Neutrophil (primary cell): ENCODE measurements at regions not wholly inside any gene's neighbourhood (a gene's known extent, or its start where the extent isn't known, plus 50 kb on each side); places are given as distances from the start of the nearest gene placed in this dataset.

Experiments
- H3K27ac ChIP-seq: fragments of 200-600 bp; sonication (generic); 2 replicates; pipeline ENCODE4 v1.5.1; 2016; ENCODE audit warnings: mild to moderate bottlenecking, moderate library complexity
- H3K27me3 ChIP-seq: fragments of 200-600 bp; sonication (generic); 2 replicates; pipeline ENCODE4 v1.6.0; 2016; ENCODE audit warnings: mild to moderate bottlenecking
- H3K36me3 ChIP-seq: fragments of 200-600 bp; sonication (generic); 2 replicates; pipeline ENCODE4 v1.5.1; 2017
- H3K4me1 ChIP-seq, 2 experiments: fragments of 200-600 bp in 1 of 2; sonication (generic) in 1 of 2; 1 replicate in 1 of 2; 2 replicates in 1 of 2; pipeline versions ENCODE4 v1.5.1 to v1.6.1; 2013 to 2016; ENCODE audit warnings: low read depth in 1 of 2, low read length in 1 of 2, mild to moderate bottlenecking in 1 of 2, moderate library complexity in 1 of 2; ENCODE audit not compliant: control insufficient read depth in 1 of 2, insufficient read depth in 1 of 2
- H3K4me3 ChIP-seq, 2 experiments: fragments of 200-600 bp in 1 of 2; sonication (generic) in 1 of 2; 1 replicate in 1 of 2; 2 replicates in 1 of 2; pipeline ENCODE4 v1.5.1; 2013 to 2016; ENCODE audit warnings: low read depth in 1 of 2, low read length in 1 of 2, mild to moderate bottlenecking in 1 of 2, moderate library complexity in 1 of 2
- H3K9me3 ChIP-seq: fragments of 200-600 bp; sonication (generic); 2 replicates; pipeline ENCODE4 v1.5.1; 2016
- CTCF ChIP-seq: fragments of 200-600 bp; sonication (generic); IDR thresholded peaks from 2 replicates; pipeline ENCODE4 v1.5.1; 2016; ENCODE audit warnings: antibody characterized with exemption

GRCh38 chr11:121795174-121795573, 320.8 kb downstream of the BLID start:
- Histone ChIP-seq H3K27me3 (no peaks in the 10 kb centered on the region), H3K4me3 (no peak overlapping the region), H3K36me3 (no peaks in the 10 kb centered on the region), H3K27ac (no peak overlapping the region), H3K4me1 (no peaks in the 10 kb centered on the region), H3K9me3 (no peaks in the 10 kb centered on the region)
- no peak for TF ChIP-seq CTCF

- no peaks in the 10 kb centered on the region for H3K36me3 ChIP-seq
- no peaks in the 10 kb centered on the region for H3K27me3 ChIP-seq
- H3K9me3 ChIP-seq = no peaks in the 10 kb centered on the region
- H3K4me3 ChIP-seq = no peak overlapping the region
- no peak overlapping the region for H3K27ac ChIP-seq
- TF ChIP-seq CTCF = no peak
- H3K4me1 ChIP-seq = no peaks in the 10 kb centered on the region
These were observed 321.3 kb downstream of the BLID start for GRCh38 chr11:121794671-121795141.

GRCh38 chr11:121793916-121794315, 322.1 kb downstream of the BLID start:
- no peaks in the 10 kb centered on the region for H3K9me3 ChIP-seq
- H3K27me3 ChIP-seq = no peaks in the 10 kb centered on the region
- no peak for TF ChIP-seq CTCF
- no peak overlapping the region for H3K27ac ChIP-seq
- no peak overlapping the region for H3K4me3 ChIP-seq
- H3K4me1 ChIP-seq = no peaks in the 10 kb centered on the region
- no peaks in the 10 kb centered on the region for H3K36me3 ChIP-seq

GRCh38 chr11:121793291-121793690, 322.7 kb downstream of the BLID start:
- Histone ChIP-seq H3K27me3 (no peaks in the 10 kb centered on the region), H3K4me1 (no peaks in the 10 kb centered on the region), H3K36me3 (no peaks in the 10 kb centered on the region), H3K27ac (no peak overlapping the region), H3K4me3 (no peak overlapping the region), H3K9me3 (no peaks in the 10 kb centered on the region)
- no peak for TF ChIP-seq CTCF

- H3K27me3 ChIP-seq = no peaks in the 10 kb centered on the region
- no peaks in the 10 kb centered on the region for H3K36me3 ChIP-seq
- no peak overlapping the region for H3K27ac ChIP-seq
- H3K9me3 ChIP-seq = no peaks in the 10 kb centered on the region
- no peak overlapping the region for H3K4me3 ChIP-seq
- TF ChIP-seq CTCF = no peak
- no peaks in the 10 kb centered on the region for H3K4me1 ChIP-seq
These were observed 323.8 kb downstream of the BLID start for GRCh38 chr11:121792185-121792584.

GRCh38 chr11:121790430-121790829, 325.6 kb downstream of the BLID start:
- no peak for TF ChIP-seq CTCF
- H3K9me3 ChIP-seq = no peaks in the 10 kb centered on the region
- H3K27me3 ChIP-seq = no peaks in the 10 kb centered on the region
- no peaks in the 10 kb centered on the region for H3K36me3 ChIP-seq
- H3K4me1 ChIP-seq = no peaks in the 10 kb centered on the region
- H3K27ac ChIP-seq = no peak overlapping the region
- no peak overlapping the region for H3K4me3 ChIP-seq
